Activated naive CD4-positive, alpha-beta T cell treated with anti-CD3 and anti-CD28 coated beads, Interleukin-2, amount 50 U/mL, for 16 hours (primary cell): ENCODE measurements at regions not wholly inside any gene's neighbourhood (a gene's known extent, or its start where the extent isn't known, plus 50 kb on each side); places are given as distances from the start of the nearest gene placed in this dataset.

Experiments used
- DNase-seq: peaks from one replicate; pipeline ENCODE4 v3.0.0-alpha.2; 2020

- DNase-seq, result no peak
Measured at GRCh38 chr2:71802556-71802955, 345.1 kb downstream of the CYP26B1 start.

GRCh38 chr2:71801969-71802368, 345.7 kb downstream of the CYP26B1 start:
- DNase-seq, result no peak

GRCh38 chr2:71801556-71801955, 346.1 kb downstream of the CYP26B1 start:
- DNase-seq, result no peak

- DNase-seq, result no peak
Measured at GRCh38 chr2:71800851-71801250, 346.8 kb downstream of the CYP26B1 start.

GRCh38 chr2:71800106-71800809, 346.9 kb downstream of the DYSF start:
- no peak for DNase-seq

GRCh38 chr2:71799013-71799575, 345.7 kb downstream of the DYSF start:
- no peak for DNase-seq

- DNase-seq, result no peak
Measured at GRCh38 chr2:71798266-71799012, 345.1 kb downstream of the DYSF start.

- DNase-seq, result no peak
Measured at GRCh38 chr2:71797035-71797810, 343.9 kb downstream of the DYSF start.

GRCh38 chr2:71796174-71796593, 342.8 kb downstream of the DYSF start:
- DNase-seq, result no peak

- no peak for DNase-seq
Measured at GRCh38 chr2:71795486-71795885, 342.1 kb downstream of the DYSF start.

- no peak for DNase-seq
Measured at GRCh38 chr2:71794611-71795010, 341.2 kb downstream of the DYSF start.

GRCh38 chr2:71793926-71794325, 340.6 kb downstream of the DYSF start:
- DNase-seq, result no peak

GRCh38 chr2:71792926-71793761, 339.8 kb downstream of the DYSF start:
- no peak for DNase-seq

- DNase-seq, result no peak
Measured at GRCh38 chr2:71791501-71792135, 338.3 kb downstream of the DYSF start.

GRCh38 chr2:71791061-71791450, 337.7 kb downstream of the DYSF start:
- no peak for DNase-seq

- no peak for DNase-seq
Measured at GRCh38 chr2:71790226-71791060, 337.1 kb downstream of the DYSF start.

GRCh38 chr2:71789556-71790204, 336.3 kb downstream of the DYSF start:
- no peak for DNase-seq

- DNase-seq, result no peak
Measured at GRCh38 chr2:71788601-71789240, 335.4 kb downstream of the DYSF start.

- DNase-seq, result no peak
Measured at GRCh38 chr2:71788186-71788525, 334.8 kb downstream of the DYSF start.
